GM12891 (cell line): ENCODE measurements at regions not wholly inside any gene's neighbourhood (a gene's known extent, or its start where the extent isn't known, plus 50 kb on each side); places are given as distances from the start of the nearest gene placed in this dataset.

ENCODE experiments used
- PAX5 ChIP-seq: IDR thresholded peaks from 2 replicates; pipeline ENCODE4 v1.6.1; 2011; ENCODE audit warnings: low read length, moderate library complexity, mild to moderate bottlenecking; ENCODE audit not compliant: insufficient read depth, severe bottlenecking
- POLR2A ChIP-seq: IDR thresholded peaks from 2 replicates; pipeline ENCODE4 v1.6.1; 2011; ENCODE audit warnings: low read depth, low read length, control low read depth
- POLR2AphosphoS5 ChIP-seq: IDR thresholded peaks from 2 replicates; pipeline ENCODE4 v1.6.1; 2011; ENCODE audit warnings: low read depth, low read length, control low read depth
- POU2F2 ChIP-seq: IDR thresholded peaks from 2 replicates; pipeline ENCODE4 v1.6.1; 2011; ENCODE audit warnings: low read depth, mild to moderate bottlenecking, control low read depth, low read length, moderate library complexity
- SPI1 ChIP-seq: IDR thresholded peaks from 2 replicates; pipeline ENCODE4 v1.6.1; 2011; ENCODE audit warnings: low read depth, low read length, control low read depth
- TAF1 ChIP-seq: IDR thresholded peaks from 2 replicates; pipeline ENCODE4 v1.6.1; 2011; ENCODE audit warnings: low read depth, low read length, control low read depth

- TF ChIP-seq POLR2A (no peak), POLR2AphosphoS5 (no peak), TAF1 (no peak), SPI1 (no peak), POU2F2 (no peak), PAX5 (no peak)
Observed at GRCh38 chr9:108245901-108246300, 609.9 kb downstream of the ACTL7B start.
